PC-3 (cell line): ENCODE measurements at regions not wholly inside any gene's neighbourhood (a gene's known extent, or its start where the extent isn't known, plus 50 kb on each side); places are given as distances from the start of the nearest gene placed in this dataset.

Experiments used
- ATAC-seq: fragments of 200-7000 bp; cut with Tn5 transposase; 2 replicates; pipeline ENCODE4 v1.9.1; 2020; ENCODE audit warnings: mild to moderate bottlenecking, moderate library complexity
- BruUV-seq: library from RNA; stranded (reverse); fragments of 400-500 nt; replicated peaks from 2 replicates; lab custom pipeline; 2021; lab: Mats Ljungman, UMichigan
- CTCF ChIA-PET: fragments of 300-600 bp; sonication (Branson Sonifier 250); formaldehyde crosslinking; loops from one replicate; lab custom pipeline; 2022; ENCODE audit warnings: antibody characterized with exemption; lab: Charles Lee
- POLR2A ChIA-PET: fragments of 300-600 bp; sonication (Branson Sonifier 250); formaldehyde crosslinking; loops from one replicate; lab custom pipeline; 2022; ENCODE audit warnings: antibody characterized with exemption; ENCODE audit not compliant: unreplicated experiment; lab: Charles Lee
- DNase-seq: peaks from one replicate; pipeline ENCODE4 v3.0.0-alpha.2; 2015
- H2AFZ ChIP-seq: fragments of 300-600 bp; sonication (generic); 2 replicates; pipeline ENCODE4 v1.6.0; 2016; ENCODE audit warnings: antibody characterized with exemption, low read length
- H3F3A ChIP-seq: fragments of 300-600 bp; sonication (generic); one replicate; pipeline ENCODE4 v1.6.0; 2017; ENCODE audit warnings: antibody characterized with exemption, low read length, control low read depth, mild to moderate bottlenecking; ENCODE audit not compliant: unreplicated experiment
- H3K27ac ChIP-seq: fragments of 300-600 bp; sonication (generic); 2 replicates; pipeline ENCODE4 v1.5.1; 2016; ENCODE audit warnings: mild to moderate bottlenecking, low read length
- H3K27me3 ChIP-seq: fragments of 300-600 bp; sonication (generic); 2 replicates; pipeline ENCODE4 v1.6.1; 2016; ENCODE audit warnings: low read length, mixed read lengths
- H3K36me3 ChIP-seq: fragments of 300-600 bp; sonication (generic); 2 replicates; pipeline ENCODE4 v1.6.1; 2016; ENCODE audit warnings: low read depth, mixed run types, low read length, mixed read lengths
- H3K4me1 ChIP-seq: fragments of 300-600 bp; sonication (generic); 2 replicates; pipeline ENCODE4 v1.5.1; 2016; ENCODE audit warnings: low read length; ENCODE audit not compliant: insufficient read depth
- H3K4me2 ChIP-seq: fragments of 300-600 bp; sonication (generic); 2 replicates; pipeline ENCODE4 v1.6.0; 2016; ENCODE audit warnings: low read length
- H3K4me3 ChIP-seq: fragments of 300-600 bp; sonication (generic); 2 replicates; pipeline ENCODE4 v1.5.1; 2016; ENCODE audit warnings: mild to moderate bottlenecking, low read length, mixed read lengths
- H3K79me2 ChIP-seq: fragments of 300-600 bp; sonication (generic); 2 replicates; pipeline ENCODE4 v1.6.1; 2017; ENCODE audit warnings: low read length, mixed read lengths
- H3K9ac ChIP-seq: fragments of 300-600 bp; sonication (generic); 2 replicates; pipeline ENCODE4 v1.6.0; 2016; ENCODE audit warnings: mild to moderate bottlenecking, low read length
- H3K9me2 ChIP-seq: fragments of 300-600 bp; sonication (generic); replicated peaks from 2 replicates; pipeline ENCODE4 v1.6.1; 2016; ENCODE audit warnings: mixed run types, low read length, mixed read lengths
- H3K9me3 ChIP-seq: fragments of 300-600 bp; sonication (generic); 2 replicates; pipeline ENCODE4 v1.6.1; 2016; ENCODE audit warnings: low read length, mixed read lengths
- H4K20me1 ChIP-seq: fragments of 300-600 bp; sonication (generic); 2 replicates; pipeline ENCODE4 v1.6.1; 2016; ENCODE audit warnings: low read length, mixed read lengths
- CTCF ChIP-seq: fragments of 300-600 bp; sonication (generic); conservative IDR thresholded peaks from 2 replicates; pipeline ENCODE4 v1.5.1; 2017; ENCODE audit warnings: antibody characterized with exemption, low read depth, mild to moderate bottlenecking, low read length
- EZH2 ChIP-seq: fragments of 300-600 bp; sonication (generic); IDR thresholded peaks from one replicate; pipeline ENCODE4 v1.6.1; 2017; ENCODE audit warnings: antibody characterized with exemption, mild to moderate bottlenecking, low read length; ENCODE audit not compliant: unreplicated experiment
- EZH2phosphoT487 ChIP-seq: fragments of 300-600 bp; sonication (generic); IDR thresholded peaks from 2 replicates; pipeline ENCODE4 v1.6.1; 2018; ENCODE audit warnings: mild to moderate bottlenecking, antibody characterized with exemption, low read length, borderline replicate concordance
- intact Hi-C: fragments of 100-400 bp; cut with micrococcal nuclease; formaldehyde crosslinking; loops from 2 replicates; pipeline ENCODE4 v1.9.0; 2023

DNA sequence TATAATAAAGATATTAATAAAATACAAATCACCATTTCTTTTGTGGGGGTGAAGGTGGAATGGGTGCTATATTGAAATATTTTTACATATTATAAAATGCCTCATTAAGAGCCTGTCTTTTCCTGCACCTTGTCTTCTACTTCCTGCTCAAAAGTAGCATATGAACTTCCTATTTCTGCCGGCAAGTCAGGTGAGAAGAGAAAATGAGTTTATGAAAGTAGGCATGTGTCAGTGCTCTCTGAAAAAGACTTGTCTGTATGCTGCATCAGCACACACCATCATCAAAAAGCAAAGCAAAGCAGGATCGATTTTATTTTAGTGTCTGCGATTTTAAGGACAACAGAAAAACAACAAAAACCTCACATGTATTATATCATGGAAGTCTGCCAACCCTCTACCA lies 114.2 kb downstream of the RAP2A start:
- ATAC-seq (no peak), DNase-seq (no peak)
- Histone ChIP-seq H3K4me1 (no peaks in the 10 kb centered on the region), H3K27me3 (no peaks in the 10 kb centered on the region), H3K9me3 (no peaks in the 10 kb centered on the region), H3K79me2 (no peaks in the 10 kb centered on the region), H3K36me3 (no peaks in the 10 kb centered on the region), H3K9ac (no peak overlapping the region), H3K4me3 (no peak overlapping the region), H2AFZ (no peak overlapping the region), H3K4me2 (no peak overlapping the region), H3K9me2 (no peaks in the 10 kb centered on the region), H4K20me1 (no peaks in the 10 kb centered on the region), H3F3A (no peaks in the 10 kb centered on the region), H3K27ac (no peak overlapping the region)
- TF ChIP-seq EZH2 (no peak), CTCF (no peak), EZH2phosphoT487 (no peak)
- ChIA-PET POLR2A (no interaction called here), CTCF (no interaction called here)
- no TSS peak for BruUV-seq
- intact Hi-C loops: no loop called here

GRCh38 chr13:97548711-97549110 lies 114.7 kb downstream of the RAP2A start:
- no peaks in the 10 kb centered on the region for H3K9me2 ChIP-seq
- no peak overlapping the region for H3K4me3 ChIP-seq
- H3F3A ChIP-seq: no peaks in the 10 kb centered on the region
- no peak overlapping the region for H3K9ac ChIP-seq
- H3K27me3 ChIP-seq: no peaks in the 10 kb centered on the region
- no peaks in the 10 kb centered on the region for H3K4me1 ChIP-seq
- H3K9me3 ChIP-seq: no peaks in the 10 kb centered on the region
- TF ChIP-seq EZH2 (no peak), CTCF (no peak), EZH2phosphoT487 (no peak)
- DNase-seq (no peak), ATAC-seq (no peak)
- H3K27ac ChIP-seq: no peak overlapping the region
- POLR2A ChIA-PET: no interaction called here
- no TSS peak for BruUV-seq
- no peaks in the 10 kb centered on the region for H3K36me3 ChIP-seq
- intact Hi-C loops: no loop called here
- CTCF ChIA-PET: no interaction called here
- no peak overlapping the region for H3K4me2 ChIP-seq
- H3K79me2 ChIP-seq: no peaks in the 10 kb centered on the region
- H2AFZ ChIP-seq: no peak overlapping the region
- no peaks in the 10 kb centered on the region for H4K20me1 ChIP-seq

DNA sequence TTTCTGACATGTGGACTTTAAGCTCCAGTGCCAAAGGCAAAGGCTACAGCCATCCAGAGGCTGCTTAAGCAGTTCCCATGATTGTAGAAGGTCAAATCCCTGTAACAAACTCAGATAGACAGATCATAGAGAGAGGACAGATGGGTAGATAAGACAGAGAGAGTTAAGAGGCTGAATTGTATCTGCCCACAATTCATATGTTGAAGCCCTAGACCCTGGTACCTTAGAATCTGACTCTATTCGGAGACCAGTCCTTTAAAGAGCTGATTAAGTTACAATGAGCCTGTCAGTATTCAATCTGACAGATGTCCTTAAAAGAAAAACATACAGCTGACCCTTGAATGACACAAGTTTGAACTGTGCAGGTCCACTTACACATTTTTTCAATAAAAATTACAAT lies 115.2 kb downstream of the RAP2A start:
- intact Hi-C loops: no loop called here
- no peak overlapping the region for H3K27ac ChIP-seq
- H3K9ac ChIP-seq: no peak overlapping the region
- no peak for ATAC-seq
- no peaks in the 10 kb centered on the region for H3K36me3 ChIP-seq
- no peak overlapping the region for H3K4me3 ChIP-seq
- no TSS peak for BruUV-seq
- no peaks in the 10 kb centered on the region for H4K20me1 ChIP-seq
- no peak overlapping the region for H2AFZ ChIP-seq
- TF ChIP-seq CTCF (no peak), EZH2 (no peak), EZH2phosphoT487 (no peak)
- DNase-seq: no peak
- H3K9me3 ChIP-seq: no peaks in the 10 kb centered on the region
- no peak overlapping the region for H3K4me2 ChIP-seq
- H3K9me2 ChIP-seq: no peaks in the 10 kb centered on the region
- H3K4me1 ChIP-seq: no peaks in the 10 kb centered on the region
- no peaks in the 10 kb centered on the region for H3F3A ChIP-seq
- H3K27me3 ChIP-seq: no peaks in the 10 kb centered on the region
- H3K79me2 ChIP-seq: no peaks in the 10 kb centered on the region
- CTCF ChIA-PET: no interaction called here
- POLR2A ChIA-PET: no interaction called here
